Lower leg skin (tissue), 4 donors: ENCODE measurements at regions not wholly inside any gene's neighbourhood (a gene's known extent, or its start where the extent isn't known, plus 50 kb on each side); places are given as distances from the start of the nearest gene placed in this dataset.

Experiments
- DNase-seq, 2 donors: peaks; one replicate each; pipeline ENCODE4 v3.0.0-alpha.2; 2019; ENCODE audit warnings: low spot score in 2 of 2
- H3K4me3 ChIP-seq: fragments of 200-600 bp; sonication (generic); 2 replicates; pipeline ENCODE4 v1.5.1; 2017; ENCODE audit warnings: mild to moderate bottlenecking, low read depth; ENCODE audit not compliant: poor library complexity, severe bottlenecking
- POLR2A ChIP-seq, 2 donors: fragments of 450-650 bp; IDR thresholded peaks; one replicate each; pipeline ENCODE4 v1.6.1; 2016 to 2017; ENCODE audit warnings: antibody characterized with exemption in 2 of 2, mild to moderate bottlenecking in 1 of 2, moderate library complexity in 1 of 2
- WGBS, 2 donors: methylation state at CpG; one replicate each; pipeline ENCODE4 v1.1.5; 2018; 5-methylcytosine and 5-hydroxymethylcytosine counted together
- intact Hi-C: fragments of 100-400 bp; cut with DNase I; formaldehyde crosslinking; loops from one replicate; pipeline ENCODE4 v1.15.0; 2023; ENCODE audit warnings: low total_unique reads
- TF ChIP-seq, protein P1 (sequence below), 3 donors: fragments of 450-650 bp; IDR thresholded peaks; one replicate each; pipeline ENCODE4 v1.5.1; 2016; ENCODE audit warnings: antibody characterized with exemption in 3 of 3, mild to moderate bottlenecking in 3 of 3, moderate library complexity in 2 of 3

DNA sequence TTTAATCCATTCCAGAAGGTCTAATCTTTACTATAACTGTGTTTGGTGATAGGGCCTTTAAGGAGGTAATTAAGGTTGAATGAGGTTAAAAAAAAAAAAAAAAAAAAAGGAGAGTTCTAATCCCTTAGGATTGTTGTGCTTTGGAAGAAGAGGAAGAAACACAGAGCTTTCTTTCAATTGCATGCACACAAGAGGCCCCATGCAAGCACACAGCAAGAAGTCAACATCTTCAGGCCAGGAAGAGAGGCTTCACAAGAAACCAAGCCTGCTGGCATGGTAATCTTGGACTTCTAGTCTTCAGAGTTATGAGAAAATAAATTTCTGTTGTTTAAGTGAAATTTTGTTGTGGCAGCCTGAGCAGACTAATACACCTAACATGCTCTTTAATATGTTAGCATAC lies 118.6 kb downstream of the NAA11 start:
- intact Hi-C loops, result no loop called here
- H3K4me3 ChIP-seq, result no peak overlapping the region
- DNase-seq, result no peak
- TF ChIP-seq POLR2A (IDR thresholded peaks at IDR 0.05), result no peak
- TF ChIP-seq, protein P1, sequence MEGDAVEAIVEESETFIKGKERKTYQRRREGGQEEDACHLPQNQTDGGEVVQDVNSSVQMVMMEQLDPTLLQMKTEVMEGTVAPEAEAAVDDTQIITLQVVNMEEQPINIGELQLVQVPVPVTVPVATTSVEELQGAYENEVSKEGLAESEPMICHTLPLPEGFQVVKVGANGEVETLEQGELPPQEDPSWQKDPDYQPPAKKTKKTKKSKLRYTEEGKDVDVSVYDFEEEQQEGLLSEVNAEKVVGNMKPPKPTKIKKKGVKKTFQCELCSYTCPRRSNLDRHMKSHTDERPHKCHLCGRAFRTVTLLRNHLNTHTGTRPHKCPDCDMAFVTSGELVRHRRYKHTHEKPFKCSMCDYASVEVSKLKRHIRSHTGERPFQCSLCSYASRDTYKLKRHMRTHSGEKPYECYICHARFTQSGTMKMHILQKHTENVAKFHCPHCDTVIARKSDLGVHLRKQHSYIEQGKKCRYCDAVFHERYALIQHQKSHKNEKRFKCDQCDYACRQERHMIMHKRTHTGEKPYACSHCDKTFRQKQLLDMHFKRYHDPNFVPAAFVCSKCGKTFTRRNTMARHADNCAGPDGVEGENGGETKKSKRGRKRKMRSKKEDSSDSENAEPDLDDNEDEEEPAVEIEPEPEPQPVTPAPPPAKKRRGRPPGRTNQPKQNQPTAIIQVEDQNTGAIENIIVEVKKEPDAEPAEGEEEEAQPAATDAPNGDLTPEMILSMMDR (IDR thresholded peaks at IDR 0.05), result no peak

DNA sequence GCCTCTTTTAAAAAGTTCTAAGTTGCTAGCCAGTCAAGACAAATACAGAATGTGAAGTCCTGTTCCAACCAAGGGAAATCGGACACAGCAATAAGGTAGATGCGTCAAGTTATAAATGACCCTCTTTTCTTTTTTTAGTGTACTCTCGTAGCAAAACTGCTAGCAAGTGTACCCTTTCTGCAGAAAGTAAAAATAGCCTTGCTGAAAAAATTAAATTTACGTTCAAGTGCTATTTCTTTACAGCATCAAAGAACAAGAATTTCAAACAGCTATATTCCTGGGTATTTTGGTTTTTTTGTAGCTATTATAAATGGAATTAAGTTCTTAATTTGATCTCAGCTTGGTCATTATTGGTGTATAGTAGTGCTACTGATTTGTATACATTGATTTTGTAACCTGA lies 119.2 kb downstream of the NAA11 start:
- WGBS, 2 donors, result 91 to 92% methylated on average over 4 of the region's 4 CpGs
- no peak for DNase-seq
- TF ChIP-seq POLR2A (IDR thresholded peaks at IDR 0.05), result no peak
- TF ChIP-seq, protein P1 (IDR thresholded peaks at IDR 0.05), result no peak
- H3K4me3 ChIP-seq, result no peak overlapping the region
- intact Hi-C loops, result no loop called here

DNA sequence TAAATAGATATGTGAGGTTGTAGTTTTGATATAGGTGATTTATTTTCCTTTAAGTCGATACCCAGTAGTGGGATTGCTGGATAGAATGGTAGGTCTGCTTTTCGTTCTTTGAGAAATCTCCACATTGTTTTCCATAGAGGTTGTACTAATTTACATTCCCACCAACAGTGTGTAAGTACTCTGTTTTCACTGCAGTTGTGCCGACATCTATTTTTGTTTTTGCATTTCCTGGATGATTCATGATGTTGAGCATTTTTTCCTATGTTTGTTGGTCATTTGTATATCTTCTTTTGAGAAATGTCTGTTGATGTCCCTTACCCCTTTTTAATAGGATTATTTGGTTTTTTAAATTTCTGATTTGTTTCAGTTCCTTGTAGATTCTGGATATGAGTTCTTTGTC lies 120.7 kb downstream of the NAA11 start:
- WGBS, 2 donors, result 87 to 91% methylated on average over 3 of the region's 3 CpGs
- no peak overlapping the region for H3K4me3 ChIP-seq
- DNase-seq, result no peak
- TF ChIP-seq, protein P1 (IDR thresholded peaks at IDR 0.05), result no peak
- TF ChIP-seq POLR2A (IDR thresholded peaks at IDR 0.05), result no peak
- intact Hi-C loops, result no loop called here

DNA sequence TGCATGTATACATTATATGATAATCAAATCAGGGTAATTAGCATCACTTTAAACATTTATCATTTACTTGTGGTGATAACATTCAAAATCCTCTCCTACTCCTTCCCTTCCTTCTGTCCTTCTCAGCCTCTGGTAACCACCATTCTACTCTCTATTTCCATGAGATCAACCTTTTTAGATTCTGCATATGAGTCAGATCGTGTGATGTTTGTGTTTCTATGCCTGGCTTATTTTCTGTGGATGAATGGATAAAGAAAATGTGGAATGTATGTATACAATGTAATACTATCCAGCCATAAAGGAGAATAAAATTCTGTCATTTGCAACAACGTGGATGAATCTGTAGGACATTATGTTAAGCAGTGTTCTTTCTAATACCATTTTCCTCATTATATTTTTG lies 123.9 kb downstream of the NAA11 start:
- WGBS, 2 donors, result 76 to 80% methylated on average over 2 of the region's 2 CpGs
- intact Hi-C loops, result no loop called here
- DNase-seq, result no peak
- TF ChIP-seq POLR2A (IDR thresholded peaks at IDR 0.05), result no peak
- TF ChIP-seq, protein P1 (IDR thresholded peaks at IDR 0.05), result no peak
- no peak overlapping the region for H3K4me3 ChIP-seq

DNA sequence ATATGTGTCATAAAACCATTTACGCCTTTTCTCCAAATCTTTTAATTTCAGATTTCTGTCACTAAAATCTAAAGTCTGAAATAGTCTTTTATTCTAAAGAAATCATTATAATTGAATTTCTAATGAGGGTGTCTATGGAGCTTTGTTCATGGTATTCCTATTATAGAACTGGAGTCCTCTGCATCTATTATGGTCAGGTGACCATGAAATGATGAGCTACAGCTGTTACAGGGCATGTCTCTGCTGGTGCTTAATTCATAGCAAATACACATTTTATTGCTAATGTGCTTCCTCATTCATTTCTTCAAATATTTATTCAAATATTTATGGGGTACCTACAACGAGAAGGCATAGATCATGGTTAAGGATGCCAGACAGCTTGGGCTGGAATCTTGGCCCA lies 126.1 kb downstream of the NAA11 start:
- no peak for DNase-seq

More for the DNA sequence above, 126.1 kb downstream of the NAA11 start:
- WGBS, 2 donors, result 73 to 76% methylated on average over 2 of the region's 2 CpGs
- H3K4me3 ChIP-seq, result no peak overlapping the region
- TF ChIP-seq, protein P1 (IDR thresholded peaks at IDR 0.05), result no peak
- no peak for TF ChIP-seq POLR2A (IDR thresholded peaks at IDR 0.05)
- intact Hi-C loops, result no loop called here
